CD1c-positive myeloid dendritic cell (primary cell): ENCODE measurements at regions not wholly inside any gene's neighbourhood (a gene's known extent, or its start where the extent isn't known, plus 50 kb on each side); places are given as distances from the start of the nearest gene placed in this dataset.

ENCODE experiments used
- DNase-seq: peaks from one replicate; pipeline ENCODE4 v3.0.0-alpha.2; 2016; ENCODE audit errors: extremely low spot score

DNA sequence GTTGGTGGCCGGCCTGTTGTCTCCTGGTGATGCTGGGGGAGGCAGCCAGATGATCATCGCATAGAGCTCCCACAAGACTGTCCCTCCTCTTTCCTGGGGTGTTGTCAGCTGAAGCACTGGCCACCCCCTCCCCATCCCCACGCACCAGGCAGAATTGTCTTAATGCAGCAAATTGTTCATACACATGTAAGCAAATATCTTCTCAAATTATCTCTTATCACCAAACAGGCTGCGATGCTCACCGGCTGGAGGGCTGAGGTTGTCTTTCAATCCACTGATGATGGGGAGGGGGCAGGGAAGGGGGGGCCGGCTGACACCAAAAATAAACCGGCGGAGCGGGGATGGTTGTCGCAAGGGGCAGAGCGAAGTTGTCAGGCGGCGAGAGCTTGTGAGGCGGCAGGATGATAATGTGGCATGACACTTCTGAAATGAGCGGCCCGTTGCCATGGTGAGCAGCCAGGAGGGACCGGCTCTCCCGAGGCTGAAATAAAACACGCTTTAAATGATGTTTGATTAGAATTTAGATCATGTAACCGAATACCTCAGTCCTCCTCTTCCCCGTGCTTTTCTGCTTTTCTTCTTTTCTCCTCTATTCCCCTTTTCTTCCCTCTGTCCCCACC is 59.8 kb downstream of the MRM1 start:
- no peak for DNase-seq

DNA sequence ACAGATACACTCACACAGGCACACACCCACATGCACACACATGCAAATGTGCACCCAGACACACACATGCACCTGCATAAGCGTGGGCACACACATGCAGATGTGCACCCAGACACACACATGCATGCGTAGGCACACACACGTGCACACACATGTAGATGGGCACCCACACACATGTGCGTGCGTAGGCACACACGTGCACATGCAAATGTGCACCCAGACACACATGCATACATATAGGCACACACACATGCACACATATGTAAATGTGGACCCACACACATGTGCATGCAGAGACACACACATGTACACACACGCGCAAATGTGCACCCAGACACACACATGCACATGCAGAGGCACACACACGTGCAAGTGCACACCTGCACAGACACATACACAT is 60.3 kb downstream of the MRM1 start:
- no peak for DNase-seq

DNA sequence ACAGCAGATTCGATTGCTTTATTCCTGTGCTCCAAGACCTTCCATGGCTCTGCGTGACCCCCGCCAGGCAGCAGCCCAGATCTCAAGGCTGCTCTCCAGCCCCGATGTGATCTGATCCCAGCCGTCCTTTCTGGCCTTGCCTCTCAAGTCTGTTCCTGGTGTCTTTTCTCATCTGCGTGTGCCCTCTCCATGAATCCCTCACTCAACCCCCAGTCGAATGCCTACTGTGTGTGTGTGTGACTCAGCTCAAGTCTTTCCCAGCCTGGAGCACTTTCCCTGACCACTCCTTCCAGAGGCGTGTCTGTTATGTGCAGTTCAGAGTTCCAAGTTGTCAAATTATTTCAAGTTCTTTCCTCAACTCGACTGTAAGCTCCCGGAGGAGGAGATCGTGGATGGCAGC is 64.0 kb downstream of the MRM1 start:
- no peak for DNase-seq

DNA sequence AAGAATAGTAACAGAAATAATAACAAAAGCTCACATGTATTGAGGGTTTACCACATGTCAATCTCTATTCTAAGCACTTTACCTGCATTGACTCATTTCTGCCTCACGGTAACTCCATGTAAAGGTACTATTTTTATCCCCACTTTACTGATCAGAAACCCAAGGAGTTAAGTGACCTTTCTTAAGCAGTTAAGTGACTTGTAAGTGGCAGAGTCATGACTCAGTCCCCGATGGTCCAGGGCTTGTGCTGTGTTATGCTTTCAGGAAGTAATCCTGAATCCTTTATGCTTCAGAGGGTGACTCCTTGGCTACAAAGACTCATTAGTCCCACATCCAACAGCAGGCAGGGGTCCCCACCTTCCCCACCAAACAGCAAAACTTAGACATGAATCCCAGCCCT is 66.5 kb downstream of the MRM1 start:
- DNase-seq, result no peak

DNA sequence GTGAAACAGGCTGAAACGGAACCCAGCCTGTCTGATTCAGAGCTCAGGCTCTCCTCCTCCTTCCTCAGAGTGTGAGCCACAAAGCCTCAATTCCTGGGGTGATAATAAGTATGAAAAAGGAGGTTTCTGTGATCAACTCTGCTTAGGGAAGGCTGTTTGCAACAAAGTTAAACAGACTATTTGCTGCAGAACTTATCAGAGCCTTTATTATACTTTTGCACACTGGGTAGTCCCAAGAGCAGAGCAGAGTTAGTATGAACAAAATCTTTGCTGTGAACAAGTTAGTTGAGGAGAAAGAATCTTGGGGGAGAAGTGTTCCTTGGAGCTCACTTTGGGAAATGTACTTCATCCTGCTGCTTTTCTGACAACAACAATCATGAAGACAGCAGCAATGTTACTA is 67.4 kb downstream of the MRM1 start:
- no peak for DNase-seq

DNA sequence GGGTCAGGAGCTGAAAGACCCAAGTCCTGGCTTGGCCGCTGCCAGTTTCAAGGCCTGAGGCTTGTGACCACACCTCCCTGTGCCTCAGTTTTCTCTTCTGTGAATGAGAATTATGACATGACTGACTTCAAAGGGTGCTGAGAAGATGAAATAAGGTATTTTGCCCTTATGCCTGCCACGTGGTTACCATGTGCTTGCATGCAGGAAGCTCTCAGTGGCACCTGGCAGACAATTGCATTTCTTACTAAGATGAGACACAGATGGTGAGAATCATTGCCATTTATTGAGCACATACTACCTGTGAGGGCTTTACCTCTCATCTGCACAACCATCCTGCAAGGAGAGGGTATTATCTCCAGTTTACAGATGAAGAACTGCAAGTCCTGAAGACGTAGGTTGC is 69.8 kb downstream of the MRM1 start:
- no peak for DNase-seq

DNA sequence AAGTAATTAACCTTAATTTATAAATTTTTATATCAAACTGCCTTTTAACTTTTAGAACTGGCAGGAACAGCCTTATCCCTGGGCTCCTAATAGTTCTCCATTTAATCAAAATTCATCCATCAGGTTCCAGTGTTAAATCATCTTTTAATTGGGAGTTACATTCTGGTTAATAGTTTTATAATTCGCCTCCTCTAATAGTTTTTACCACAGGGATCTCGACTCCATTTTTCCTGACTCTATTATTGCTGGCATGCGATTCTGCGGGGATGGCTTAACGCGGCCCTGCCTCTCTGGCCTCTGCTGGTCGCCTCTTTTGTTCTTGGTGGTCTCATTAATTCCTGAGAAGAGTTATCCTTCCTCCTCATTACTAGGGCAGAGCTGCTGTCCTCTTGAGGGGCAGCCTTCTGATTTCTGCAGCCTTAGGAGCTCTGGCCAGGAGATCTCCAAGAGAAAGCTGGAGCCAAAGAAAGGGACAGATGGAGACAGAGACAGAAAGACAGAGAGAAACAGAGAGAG is 71.1 kb downstream of the MRM1 start:
- DNase-seq, result no peak

DNA sequence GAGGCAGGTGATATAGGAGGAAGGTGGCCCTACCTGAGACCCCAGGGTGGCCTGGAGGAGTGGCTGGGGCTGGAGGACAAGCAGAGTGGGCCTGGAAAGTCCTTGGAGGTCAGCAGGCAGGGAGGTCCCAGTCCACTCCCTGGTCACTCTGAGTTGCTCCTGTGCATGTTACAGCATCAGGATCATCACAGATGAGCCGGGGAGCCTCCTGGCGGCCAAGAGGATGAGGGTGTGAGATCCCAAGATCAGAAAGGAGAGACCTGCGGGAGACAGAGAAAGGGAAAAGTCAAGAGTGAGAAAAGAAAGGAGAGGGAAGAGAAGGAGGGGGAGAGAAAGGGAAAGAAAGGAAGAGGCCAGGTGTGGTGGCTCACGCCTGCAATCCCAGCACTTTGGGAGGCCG is 71.7 kb downstream of the MRM1 start:
- DNase-seq, result no peak

DNA sequence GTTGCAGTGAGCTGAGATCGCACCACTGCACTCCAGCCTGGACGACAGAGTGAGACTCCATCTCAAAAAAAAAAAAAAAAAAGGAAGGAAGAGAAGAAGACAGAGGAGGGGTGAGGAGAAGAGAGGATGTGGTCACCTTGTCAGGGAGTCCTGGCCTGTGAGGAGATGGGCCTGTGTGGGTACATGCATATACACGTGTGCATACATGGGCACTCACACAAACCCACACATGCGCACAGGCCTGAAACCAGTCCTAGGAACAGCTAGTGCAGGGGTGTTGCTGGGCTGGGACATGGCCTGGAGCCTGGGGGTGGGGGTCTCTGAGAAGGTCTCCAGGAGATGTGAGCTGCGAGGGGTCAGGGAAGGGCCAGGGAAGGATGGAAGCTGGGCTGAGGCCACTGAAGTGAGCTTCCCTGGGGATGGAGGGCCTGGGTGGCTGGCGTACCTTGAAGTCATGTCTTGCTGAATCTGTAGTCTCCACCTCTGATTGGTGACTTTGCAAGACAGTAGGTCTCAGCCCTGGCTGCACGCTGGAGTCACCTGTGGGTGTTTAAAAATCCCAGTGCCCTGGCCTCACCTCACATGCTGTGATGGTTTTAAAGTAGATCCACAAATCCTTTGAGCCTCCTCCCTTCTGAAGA is 72.4 kb downstream of the MRM1 start:
- DNase-seq, result no peak

DNA sequence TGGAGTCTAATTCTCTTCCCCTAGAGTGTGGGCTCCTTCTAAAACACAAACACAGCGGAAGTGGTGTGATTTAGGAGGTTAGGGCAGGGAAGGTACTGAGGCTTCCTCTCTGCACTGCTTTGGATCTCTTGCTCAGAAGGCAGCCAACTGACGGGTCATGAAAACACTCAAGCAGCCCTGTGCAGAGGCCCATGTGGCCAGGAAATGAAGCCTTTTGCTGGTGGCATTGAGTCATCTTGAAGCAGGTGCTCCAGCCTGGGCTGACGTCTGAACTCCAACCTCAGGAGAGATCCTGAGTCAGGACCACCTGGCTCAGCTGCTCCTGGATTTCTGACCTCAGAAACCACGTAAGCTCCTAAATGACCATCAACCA is 72.9 kb downstream of the MRM1 start:
- no peak for DNase-seq

DNA sequence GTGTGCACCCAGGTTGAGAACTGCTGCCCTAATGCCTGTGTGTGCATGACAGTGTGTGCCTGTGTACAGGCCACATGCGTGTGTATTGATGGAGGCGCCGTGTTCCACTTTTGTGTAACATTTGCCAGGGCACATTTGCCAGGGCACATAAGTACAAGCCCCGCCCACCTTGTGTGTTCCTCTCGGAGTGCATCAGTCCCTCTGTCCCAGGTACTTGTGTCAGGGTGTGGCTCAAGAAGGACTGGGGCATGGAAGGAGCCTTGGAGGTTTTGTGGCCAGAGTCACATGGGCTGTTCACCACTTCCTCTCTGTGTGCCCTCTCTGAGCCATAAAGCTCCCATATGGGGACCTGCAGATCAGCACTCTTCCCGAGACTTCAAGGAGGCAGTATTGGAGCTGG is 73.9 kb downstream of the MRM1 start:
- DNase-seq, result no peak

DNA sequence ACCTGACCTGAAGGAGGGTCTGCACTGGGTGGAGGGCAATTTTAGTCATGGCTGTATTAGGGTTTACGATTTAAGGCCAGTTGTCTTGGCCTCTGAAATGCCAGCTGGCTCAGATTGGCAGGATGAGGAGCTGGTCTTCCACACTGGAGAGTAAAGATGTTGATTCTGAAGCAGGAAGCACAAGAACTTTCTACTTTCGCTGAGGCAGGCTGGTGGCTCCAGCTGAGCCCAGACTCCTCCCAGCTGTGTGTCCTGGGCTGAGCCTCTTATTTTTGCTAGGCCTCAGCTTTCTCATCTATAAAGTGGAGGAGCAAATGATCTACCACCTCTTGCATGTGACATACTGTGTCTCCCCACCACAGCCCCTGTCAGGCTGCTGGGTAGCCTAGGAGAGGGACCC is 74.4 kb downstream of the MRM1 start:
- DNase-seq, result no peak

DNA sequence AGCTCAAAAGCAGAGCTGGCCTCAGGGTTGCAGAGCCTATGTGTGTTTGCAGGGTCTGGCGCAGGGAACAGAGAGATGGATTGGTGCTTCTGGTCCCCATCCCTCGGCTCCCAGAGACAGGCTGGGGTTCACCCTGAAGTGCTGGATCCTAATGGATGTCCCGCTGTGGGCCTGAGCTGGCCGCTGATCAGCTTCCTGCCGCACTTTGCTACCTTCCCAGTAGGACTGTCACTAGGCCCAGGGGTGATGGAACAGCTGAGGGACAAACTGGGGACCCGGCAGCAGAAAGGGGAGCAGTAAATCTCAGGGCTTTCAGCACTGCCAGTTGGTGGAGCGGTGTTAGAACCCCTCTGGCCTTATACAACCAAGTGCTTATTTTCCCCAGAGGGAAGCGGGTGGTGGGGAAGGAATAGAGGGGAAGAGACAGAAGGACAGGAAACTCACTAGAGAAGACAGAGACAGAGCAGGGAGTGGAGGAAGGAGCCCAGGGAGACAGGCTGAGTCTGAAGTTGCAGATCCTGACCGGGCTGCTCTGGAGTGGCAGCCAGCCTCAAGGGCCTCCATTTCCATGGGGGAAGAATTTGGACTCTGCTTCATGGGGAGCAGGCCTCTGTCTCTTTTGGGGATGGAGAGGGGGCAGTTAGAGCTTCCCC is 78.6 kb downstream of the MRM1 start:
- DNase-seq, result no peak

DNA sequence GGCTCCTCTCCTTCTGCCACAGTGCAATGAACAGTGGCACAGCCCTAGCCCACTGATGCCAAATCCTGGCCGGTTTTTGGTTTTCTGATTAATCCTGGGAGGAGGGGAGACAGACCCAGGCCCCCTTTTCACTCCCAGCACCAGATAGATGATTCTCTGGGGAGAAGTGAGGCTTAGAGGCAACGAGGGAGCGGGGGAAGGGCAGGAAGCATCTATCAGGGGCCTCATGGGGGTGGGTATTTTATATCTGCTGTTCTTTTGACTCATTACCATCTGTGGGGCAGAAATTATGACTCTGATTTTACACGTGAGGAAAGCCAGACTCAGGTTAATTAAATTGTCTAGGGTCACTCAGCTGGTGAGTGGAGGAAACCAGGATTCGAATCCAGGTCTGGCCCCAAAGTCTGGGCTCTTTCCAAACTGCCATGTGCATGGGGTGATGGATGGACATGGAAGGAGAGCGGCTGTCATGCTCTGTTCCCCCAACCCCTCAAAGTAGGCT is 79.4 kb downstream of the MRM1 start:
- DNase-seq, result no peak

DNA sequence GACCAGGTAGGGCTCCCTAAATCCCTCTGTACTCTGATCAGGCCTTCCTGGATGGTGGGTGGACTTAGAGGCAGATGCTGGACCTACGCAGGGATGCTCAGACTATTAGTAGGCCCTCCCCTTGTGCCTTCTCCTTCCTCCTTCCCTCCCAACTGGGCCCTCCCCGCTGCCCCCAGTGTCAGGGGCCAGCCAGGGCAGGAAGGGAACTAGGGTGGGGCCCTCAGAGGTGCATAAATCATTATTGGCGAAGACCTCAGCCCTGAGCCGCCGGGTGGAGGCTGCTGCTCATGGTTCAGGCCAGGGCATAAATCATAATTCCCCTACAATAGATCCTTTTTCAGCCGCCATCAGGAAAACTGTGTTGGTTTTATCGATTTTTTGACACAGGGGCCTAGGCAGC is 81.4 kb downstream of the MRM1 start:
- no peak for DNase-seq

DNA sequence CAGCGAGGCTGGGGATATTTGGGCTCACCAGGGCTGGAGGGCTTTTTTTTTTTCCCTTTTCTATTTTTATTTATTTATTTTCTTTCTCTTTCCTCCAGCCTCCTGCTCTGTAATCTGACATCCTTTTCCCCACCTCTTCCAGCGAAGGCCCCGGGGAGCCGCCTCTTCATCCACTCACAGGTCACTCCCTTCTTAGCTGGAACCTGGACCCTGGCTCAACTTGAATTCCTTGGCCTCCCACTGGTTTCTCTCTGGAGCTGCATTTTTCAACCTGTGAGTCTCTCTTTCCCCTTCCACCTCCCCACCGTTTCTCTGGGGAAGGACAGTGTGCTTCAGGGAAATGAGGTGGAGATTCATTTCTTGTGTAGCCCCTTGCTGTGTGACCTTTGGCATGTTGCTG is 82.0 kb downstream of the MRM1 start:
- DNase-seq, result no peak

DNA sequence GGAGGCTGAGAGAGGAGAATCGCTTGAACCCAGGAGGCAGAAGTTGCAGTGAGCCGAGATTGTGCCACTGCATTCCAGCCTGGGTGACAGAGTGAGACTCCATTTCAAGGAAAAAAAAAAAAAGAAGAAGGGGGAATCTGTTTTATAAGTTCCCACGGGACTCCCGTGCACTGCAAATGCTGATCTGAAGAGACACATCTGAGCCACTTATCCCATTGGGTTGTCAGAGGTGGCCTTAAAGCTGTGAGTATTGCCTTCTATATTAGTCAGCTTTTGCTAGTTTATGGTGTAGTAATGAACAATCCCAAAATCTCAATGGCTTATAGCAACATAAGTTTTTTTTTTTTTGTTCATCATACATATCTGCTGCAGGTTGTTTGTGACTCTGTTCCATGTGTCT is 82.8 kb downstream of the MRM1 start:
- DNase-seq, result no peak

DNA sequence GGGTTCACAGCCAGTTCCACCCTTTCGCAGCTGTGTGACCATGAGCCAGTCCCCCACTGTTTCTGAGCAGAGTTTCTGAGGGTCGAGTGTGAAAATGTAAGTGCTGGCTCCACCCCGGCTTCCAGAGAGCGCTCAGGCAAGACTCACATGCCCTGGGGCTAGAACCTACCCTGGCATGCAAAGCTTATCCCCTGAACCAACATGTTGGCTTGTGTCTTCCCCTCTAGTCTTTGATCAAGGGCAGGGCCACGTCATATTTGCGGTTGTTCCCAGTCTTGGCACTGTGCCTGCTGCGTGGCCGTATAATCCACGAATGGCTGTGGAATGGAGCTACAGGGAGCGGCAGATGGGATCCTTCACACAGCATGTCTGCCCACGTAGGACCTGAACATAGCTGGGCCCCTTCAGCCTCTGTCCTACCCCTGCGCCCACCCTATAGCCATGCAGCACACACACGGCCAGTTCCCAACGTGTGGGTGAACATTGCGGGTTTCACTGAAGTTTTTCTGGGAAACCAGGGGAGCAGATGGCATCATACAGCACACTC is 84.8 kb downstream of the MRM1 start:
- no peak for DNase-seq

DNA sequence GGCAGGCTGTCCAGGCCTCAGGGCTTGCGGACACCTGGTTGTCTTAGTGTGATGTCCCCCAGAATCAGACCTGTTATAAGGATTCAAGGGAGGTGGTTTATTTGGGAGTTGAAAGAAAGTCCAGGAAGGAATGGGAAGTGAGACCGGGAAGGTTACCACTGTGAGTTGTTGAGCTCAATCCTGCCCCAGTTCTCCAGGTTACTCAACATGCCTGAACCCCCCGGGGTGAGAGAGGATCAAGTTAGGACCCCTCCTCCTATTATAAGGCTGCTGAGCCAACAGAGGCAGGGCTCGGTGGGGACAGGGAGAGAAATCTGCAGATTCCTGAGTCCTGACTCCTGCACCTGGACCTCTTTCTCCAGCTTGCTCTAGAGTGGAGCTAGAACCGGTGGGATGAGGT is 86.4 kb downstream of the MRM1 start:
- no peak for DNase-seq

DNA sequence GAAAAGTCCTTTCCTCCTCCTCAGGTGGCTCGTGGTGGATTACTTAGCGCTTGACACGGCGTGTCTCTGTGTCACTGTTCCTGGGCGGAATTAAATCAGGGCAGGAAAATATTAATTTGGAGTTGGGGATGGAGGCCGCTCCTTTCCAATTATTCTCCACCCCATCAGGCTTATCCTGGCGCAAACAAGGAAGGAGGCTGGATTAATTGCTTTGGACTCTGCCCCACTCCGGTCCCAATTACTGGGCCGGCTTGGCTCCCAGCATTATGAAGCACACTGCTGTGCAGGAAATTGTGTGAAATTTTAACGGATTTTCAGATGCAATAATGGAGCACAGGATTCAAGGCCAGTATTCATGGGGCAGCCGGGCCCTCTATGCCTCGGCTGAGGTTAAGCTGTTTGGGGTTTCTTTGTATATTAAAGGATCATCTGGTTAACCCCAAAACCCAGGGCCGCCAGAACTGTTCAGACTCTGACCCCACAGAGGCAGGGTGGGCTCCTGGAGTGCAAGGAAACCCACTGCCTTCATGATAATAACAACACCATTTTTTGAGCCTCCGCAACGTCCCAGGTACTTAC is 87.8 kb downstream of the MRM1 start:
- DNase-seq, result no peak

DNA sequence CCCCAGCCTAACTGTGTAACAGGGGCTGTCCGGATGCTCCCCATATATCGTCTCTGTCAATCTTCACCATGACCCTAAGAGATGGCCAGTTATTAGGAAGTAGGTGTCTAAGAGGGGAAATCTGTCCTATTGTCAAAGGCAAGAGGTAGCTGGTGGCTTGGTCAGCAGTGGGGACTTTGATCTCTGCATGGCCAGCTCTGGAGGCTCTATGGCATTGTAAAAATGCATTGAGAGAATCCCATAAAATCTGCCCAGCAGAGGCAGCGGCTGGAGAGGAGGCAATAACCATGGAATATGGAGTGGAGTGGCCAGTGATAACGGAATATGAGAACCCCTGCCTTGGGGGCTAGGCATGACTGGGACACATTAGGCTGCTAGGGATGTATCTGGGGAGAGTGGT is 88.8 kb downstream of the MRM1 start:
- DNase-seq, result no peak

DNA sequence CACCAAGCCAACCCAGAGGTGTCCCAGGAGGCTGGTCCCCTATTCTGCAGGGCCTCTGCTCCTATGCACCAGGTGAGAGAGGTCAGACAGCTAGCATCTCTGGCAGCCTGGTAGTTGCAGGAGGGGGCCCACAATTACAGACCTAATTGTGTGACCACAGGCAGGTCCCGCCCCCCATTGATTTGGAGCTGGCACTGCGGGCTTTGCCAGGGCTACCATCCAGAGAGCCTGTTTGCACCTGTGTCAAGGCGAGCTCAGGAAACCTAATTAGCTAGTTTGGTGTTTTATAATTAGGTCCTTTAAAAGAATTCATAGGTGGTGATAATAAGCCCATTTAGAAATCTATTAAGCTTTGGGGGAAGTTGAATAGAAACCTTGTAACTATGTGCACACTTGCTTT is 90.2 kb downstream of the MRM1 start:
- no peak for DNase-seq

DNA sequence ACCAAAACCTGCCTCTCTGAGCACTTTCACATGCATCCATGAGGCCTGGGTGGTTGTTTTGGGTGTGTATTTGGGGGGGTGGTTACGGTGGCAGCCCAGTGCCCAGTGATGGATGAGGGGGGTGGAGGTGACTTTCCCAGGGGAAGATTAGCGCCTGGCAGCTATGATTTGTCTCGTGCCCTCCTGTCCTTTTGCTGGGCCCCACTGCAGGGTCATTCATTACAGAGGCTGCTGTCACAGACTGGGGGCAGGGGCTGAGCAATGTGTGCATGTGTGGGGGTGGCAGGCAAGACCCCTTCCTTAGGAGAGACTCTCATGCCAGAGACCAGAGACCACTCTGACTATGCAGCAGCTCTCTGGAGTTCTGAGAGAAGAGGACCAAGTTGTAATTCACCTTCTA is 93.7 kb downstream of the MRM1 start:
- no peak for DNase-seq
